Fibroblast of the aortic adventitia (primary cell): ENCODE measurements at regions not wholly inside any gene's neighbourhood (a gene's known extent, or its start where the extent isn't known, plus 50 kb on each side); places are given as distances from the start of the nearest gene placed in this dataset.

Source experiments
- DNase-seq: peaks from one replicate; pipeline ENCODE4 v3.0.0-alpha.2; 2010; ENCODE audit warnings: low read depth
- H3K4me3 ChIP-seq: 2 replicates; pipeline ENCODE4 v1.5.1; 2011; ENCODE audit warnings: low read depth, mild to moderate bottlenecking, control low read depth, low read length, moderate library complexity
- CTCF ChIP-seq: IDR thresholded peaks from 2 replicates; pipeline ENCODE4 v1.5.1; 2011; ENCODE audit warnings: mild to moderate bottlenecking, low read length, control low read depth, inconsistent platforms; ENCODE audit not compliant: insufficient read depth

- H3K4me3 ChIP-seq = no peak overlapping the region
- no peak for TF ChIP-seq CTCF
- DNase-seq = no peak
Measured at GRCh38 chr3:22491344-22491743, 711.8 kb upstream of the UBE2E2 start.

DNA sequence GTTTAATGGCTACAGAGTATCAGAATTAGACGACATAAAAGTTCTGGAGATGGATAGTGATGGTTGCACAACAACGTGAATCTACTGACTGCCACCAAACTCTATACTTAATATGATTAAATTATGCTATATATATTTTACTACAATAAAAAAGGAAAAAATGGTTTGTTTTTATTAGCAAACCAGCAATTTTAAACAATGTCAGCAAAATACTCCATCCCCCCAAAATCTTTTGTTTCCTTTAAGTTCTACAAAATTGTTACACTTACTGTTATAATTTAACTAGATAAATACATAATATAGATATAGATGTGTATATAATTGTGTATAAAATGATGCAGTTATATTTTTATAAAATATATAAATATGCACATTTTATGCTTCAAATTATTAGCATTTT, 710.8 kb upstream of the UBE2E2 start:
- DNase-seq = no peak
- no peak overlapping the region for H3K4me3 ChIP-seq
- TF ChIP-seq CTCF = no peak

DNA sequence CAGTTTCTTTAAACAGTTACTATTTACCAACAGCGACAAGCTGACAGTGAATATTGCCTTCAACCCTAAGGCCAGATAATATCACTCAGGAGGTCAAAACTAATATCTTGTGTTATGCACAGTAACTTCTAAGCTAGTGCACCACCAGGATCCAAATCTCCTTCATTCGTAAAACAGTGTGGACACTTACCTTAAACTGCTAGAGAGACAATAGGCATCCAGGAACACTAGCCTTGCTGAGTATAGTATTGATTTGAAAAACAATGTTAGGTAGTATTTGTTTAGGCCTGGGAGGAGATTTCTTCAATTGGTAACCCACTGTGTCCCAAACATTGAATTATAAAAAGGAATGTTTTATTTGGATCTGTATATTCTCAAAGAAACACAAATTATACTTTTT, 707.9 kb upstream of the UBE2E2 start:
- no peak for TF ChIP-seq CTCF
- no peak overlapping the region for H3K4me3 ChIP-seq
- no peak for DNase-seq

DNA sequence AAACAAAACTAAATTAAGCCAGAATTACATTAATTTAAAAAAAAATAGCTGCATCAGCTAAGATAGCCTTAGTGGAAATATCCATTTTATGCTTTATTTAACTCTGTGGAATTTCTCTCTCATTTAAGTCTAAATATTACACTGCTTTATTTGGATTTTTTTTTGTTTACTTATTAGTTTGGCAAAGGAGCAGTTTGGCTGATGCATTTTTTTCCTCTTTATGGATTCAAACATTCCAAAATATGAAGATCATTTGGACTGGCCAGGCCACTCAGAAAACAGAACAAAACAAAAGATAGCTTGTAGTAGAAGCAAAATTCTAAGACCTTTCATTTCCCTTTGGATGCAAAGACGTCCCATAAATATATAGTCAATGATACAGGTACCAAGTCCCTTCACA, 707.3 kb upstream of the UBE2E2 start:
- no peak for TF ChIP-seq CTCF
- no peak for DNase-seq

DNA sequence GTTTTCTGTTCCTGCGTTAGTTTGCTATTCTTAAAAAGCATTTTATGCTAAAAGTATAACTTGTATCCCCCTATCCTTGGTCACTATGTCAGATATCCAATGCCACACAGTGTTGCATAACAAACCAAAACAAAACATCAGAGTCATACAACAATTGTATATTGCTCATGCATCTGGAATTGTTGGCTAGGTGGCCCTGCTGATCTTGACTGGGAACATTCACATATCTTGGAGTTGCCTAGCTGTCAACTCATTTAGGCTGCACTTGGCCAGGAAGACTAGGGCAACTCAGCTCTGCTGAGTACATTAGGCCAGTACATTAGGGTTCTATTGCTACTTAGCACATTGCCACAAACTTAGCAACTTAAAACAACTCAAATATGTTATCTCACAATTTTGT, 706.5 kb upstream of the UBE2E2 start:
- TF ChIP-seq CTCF = no peak
- DNase-seq = no peak
- no peak overlapping the region for H3K4me3 ChIP-seq

More for the DNA sequence above, 707.3 kb upstream of the UBE2E2 start:
- no peak overlapping the region for H3K4me3 ChIP-seq

GRCh38 chr3:22506871-22507270, 696.3 kb upstream of the UBE2E2 start:
- no peak for TF ChIP-seq CTCF
- no peak overlapping the region for H3K4me3 ChIP-seq
- no peak for DNase-seq

GRCh38 chr3:22507709-22508108, 695.4 kb upstream of the UBE2E2 start:
- DNase-seq = no peak
- H3K4me3 ChIP-seq = no peak overlapping the region
- TF ChIP-seq CTCF = no peak
